CD4-positive, alpha-beta T cell treated with Interleukin-21 for 1 hour (primary cell): ENCODE measurements at regions not wholly inside any gene's neighbourhood (a gene's known extent, or its start where the extent isn't known, plus 50 kb on each side); places are given as distances from the start of the nearest gene placed in this dataset.
A peak's percentile ranks its signal among the peaks of the same experiment; 100 is the strongest.

Experiments
- DNase-seq: peaks from one replicate; pipeline ENCODE4 v3.0.0-alpha.2; 2020

- DNase-seq, result no peak
Observed at GRCh38 chr2:105150231-105150630, 91.3 kb upstream of the GPR45 start.

- no peak for DNase-seq
Observed at GRCh38 chr2:105154119-105154818, 87.3 kb upstream of the GPR45 start.

- no peak for DNase-seq
Observed at GRCh38 chr2:105156166-105156565, 85.4 kb upstream of the GPR45 start.

GRCh38 chr2:105158002-105158401, 83.5 kb upstream of the GPR45 start:
- DNase-seq, result no peak

- no peak for DNase-seq
Observed at GRCh38 chr2:105166688-105167087, 74.9 kb upstream of the GPR45 start.

- no peak for DNase-seq
Observed at GRCh38 chr2:105168543-105168942, 73.0 kb upstream of the GPR45 start.

GRCh38 chr2:105175231-105175630, 66.3 kb upstream of the GPR45 start:
- peak; percentile 6 for DNase-seq

GRCh38 chr2:105176429-105176828, 65.1 kb upstream of the GPR45 start:
- DNase-seq, result no peak

- DNase-seq, result no peak
Observed at GRCh38 chr2:105177008-105177407, 64.5 kb upstream of the GPR45 start.

GRCh38 chr2:105177536-105178254, 63.8 kb upstream of the GPR45 start:
- no peak for DNase-seq

- DNase-seq, result no peak
Observed at GRCh38 chr2:105179469-105180372, 61.8 kb upstream of the GPR45 start.

- no peak for DNase-seq
Observed at GRCh38 chr2:105180491-105180972, 61.0 kb upstream of the GPR45 start.

- DNase-seq, result no peak
Observed at GRCh38 chr2:105181282-105181681, 60.3 kb upstream of the GPR45 start.

GRCh38 chr2:105183555-105184323, 57.8 kb upstream of the GPR45 start:
- DNase-seq, result no peak

- DNase-seq, result no peak
Observed at GRCh38 chr2:105184420-105184819, 57.1 kb upstream of the GPR45 start.

GRCh38 chr2:105186967-105187498, 54.5 kb upstream of the GPR45 start:
- DNase-seq, result no peak

GRCh38 chr2:105187531-105187930, 54.0 kb upstream of the GPR45 start:
- DNase-seq, result no peak

- DNase-seq, result no peak
Observed at GRCh38 chr2:105188343-105188742, 53.2 kb upstream of the GPR45 start.
